Fibroblast of lung (primary cell): ENCODE measurements at regions not wholly inside any gene's neighbourhood (a gene's known extent, or its start where the extent isn't known, plus 50 kb on each side); places are given as distances from the start of the nearest gene placed in this dataset.

Experiments
- DNase-seq, 2 donors: peaks; one replicate each; pipeline versions ENCODE4 v3.0.0 to v3.0.0-alpha.2; 2010; ENCODE audit warnings: low read depth in 2 of 2
- H2AFZ ChIP-seq: 2 replicates; pipeline ENCODE4 v1.5.1; 2012; ENCODE audit warnings: low read length, control low read depth, inconsistent platforms
- H3K27ac ChIP-seq: 2 replicates; pipeline ENCODE4 v1.5.1; 2011; ENCODE audit warnings: low read length, control low read depth; ENCODE audit not compliant: insufficient read depth
- H3K27me3 ChIP-seq: 2 replicates; pipeline ENCODE4 v1.5.1; 2011; ENCODE audit warnings: mild to moderate bottlenecking, low read length; ENCODE audit not compliant: control insufficient read depth, insufficient read depth
- H3K36me3 ChIP-seq: 2 replicates; pipeline ENCODE4 v1.5.1; 2011; ENCODE audit warnings: low read length; ENCODE audit not compliant: control insufficient read depth, insufficient read depth
- H3K4me1 ChIP-seq: 2 replicates; pipeline ENCODE4 v1.5.1; 2011; ENCODE audit warnings: low read length; ENCODE audit not compliant: control insufficient read depth, insufficient read depth; ENCODE audit errors: extremely low read depth
- H3K4me2 ChIP-seq: 2 replicates; pipeline ENCODE4 v1.5.1; 2011; ENCODE audit warnings: low read length, control low read depth; ENCODE audit not compliant: insufficient read depth; ENCODE audit errors: extremely low read depth
- H3K4me3 ChIP-seq, 4 experiments: fragments of 200-600 bp in 1 of 4; sonication (generic) in 1 of 4; replicated peaks in 1 of 4; 2 replicates each; pipeline ENCODE4 v1.5.1; 2011 to 2016; ENCODE audit warnings: low read length in 4 of 4, low read depth in 3 of 4, mild to moderate bottlenecking in 3 of 4, control low read depth in 2 of 4, inconsistent platforms in 1 of 4, mixed read lengths in 1 of 4; ENCODE audit not compliant: insufficient read depth in 1 of 4; ENCODE audit errors: control extremely low read depth in 1 of 4
- H3K79me2 ChIP-seq: 2 replicates; pipeline ENCODE4 v1.5.1; 2012; ENCODE audit warnings: mild to moderate bottlenecking, low read length, inconsistent platforms; ENCODE audit not compliant: control insufficient read depth, insufficient read depth
- H3K9ac ChIP-seq: 2 replicates; pipeline ENCODE4 v1.5.1; 2011; ENCODE audit warnings: mild to moderate bottlenecking, low read length, control low read depth; ENCODE audit not compliant: insufficient read depth
- H3K9me3 ChIP-seq: 2 replicates; pipeline ENCODE4 v1.5.1; 2012; ENCODE audit warnings: low read depth, low read length; ENCODE audit not compliant: control insufficient read depth, insufficient read depth
- H4K20me1 ChIP-seq: 2 replicates; pipeline ENCODE4 v1.5.1; 2011; ENCODE audit warnings: low read length; ENCODE audit not compliant: control insufficient read depth, insufficient read depth; ENCODE audit errors: extremely low read depth
- CTCF ChIP-seq, 2 donors: IDR thresholded peaks in 1 of 2; conservative IDR thresholded peaks in 1 of 2; 1 replicate in 1 of 2; 2 replicates in 1 of 2; pipeline ENCODE4 v1.5.1; 2011 to 2012; ENCODE audit warnings: low read length in 2 of 2, control low read depth in 1 of 2, inconsistent platforms in 1 of 2, low read depth in 1 of 2, mild to moderate bottlenecking in 1 of 2
- EZH2 ChIP-seq: IDR thresholded peaks from 2 replicates; pipeline ENCODE4 v1.5.1; 2012; ENCODE audit warnings: low read length, control low read depth, mild to moderate bottlenecking; ENCODE audit errors: missing control alignments

- Histone ChIP-seq H2AFZ (no peak overlapping the region), H3K4me3 (no peak overlapping the region), H3K9ac (no peak overlapping the region), H4K20me1 (no peaks in the 10 kb centered on the region), H3K27me3 (no peaks in the 10 kb centered on the region), H3K27ac (no peak overlapping the region), H3K36me3 (no peaks in the 10 kb centered on the region), H3K4me2 (no peak overlapping the region), H3K4me1 (no peaks in the 10 kb centered on the region), H3K79me2 (no peaks in the 10 kb centered on the region), H3K9me3 (no peaks in the 10 kb centered on the region)
- DNase-seq, result no peak
- TF ChIP-seq CTCF (conservative IDR thresholded peaks at IDR 0.05 in 1 of 2, IDR thresholded peaks at IDR 0.05 in 1 of 2; ENCODE audit: low read depth in 1 of 2, low read length in 2 of 2), result no peak
- no peak for TF ChIP-seq EZH2
Observed at GRCh38 chr12:29901585-29901984, 117.8 kb upstream of the TMTC1 start.

- DNase-seq, result no peak
- TF ChIP-seq EZH2 (no peak), CTCF (conservative IDR thresholded peaks at IDR 0.05 in 1 of 2, IDR thresholded peaks at IDR 0.05 in 1 of 2; ENCODE audit: low read depth in 1 of 2, low read length in 2 of 2) (no peak)
- H3K79me2 ChIP-seq, result no peaks in the 10 kb centered on the region
- H3K9me3 ChIP-seq, result no peaks in the 10 kb centered on the region
- no peak overlapping the region for H3K9ac ChIP-seq
- no peak overlapping the region for H2AFZ ChIP-seq
- H3K4me3 ChIP-seq, result no peak overlapping the region
- no peak overlapping the region for H3K4me2 ChIP-seq
- H3K4me1 ChIP-seq, result no peaks in the 10 kb centered on the region
- H3K27me3 ChIP-seq, result no peaks in the 10 kb centered on the region
- H3K36me3 ChIP-seq, result no peaks in the 10 kb centered on the region
- H3K27ac ChIP-seq, result no peak overlapping the region
- no peaks in the 10 kb centered on the region for H4K20me1 ChIP-seq
Observed at GRCh38 chr12:29899212-29899931, 115.6 kb upstream of the TMTC1 start.

GRCh38 chr12:29895966-29896365 lies 112.2 kb upstream of the TMTC1 start:
- TF ChIP-seq EZH2 (no peak), CTCF (conservative IDR thresholded peaks at IDR 0.05 in 1 of 2, IDR thresholded peaks at IDR 0.05 in 1 of 2; ENCODE audit: low read depth in 1 of 2, low read length in 2 of 2) (no peak)
- DNase-seq, result no peak
- no peak overlapping the region for H3K27ac ChIP-seq

More at GRCh38 chr12:29895966-29896365, 112.2 kb upstream of the TMTC1 start:
- Histone ChIP-seq H3K36me3 (no peaks in the 10 kb centered on the region), H3K27me3 (no peaks in the 10 kb centered on the region), H2AFZ (no peak overlapping the region), H3K79me2 (no peaks in the 10 kb centered on the region), H3K4me3 (no peak overlapping the region), H3K4me2 (no peak overlapping the region), H3K4me1 (no peaks in the 10 kb centered on the region), H3K9ac (no peak overlapping the region), H3K9me3 (no peaks in the 10 kb centered on the region), H4K20me1 (no peaks in the 10 kb centered on the region)
